ENCODE measurements at regions not wholly inside any gene's neighbourhood (a gene's known extent, or its start where the extent isn't known, plus 50 kb on each side); places are given as distances from the start of the nearest gene placed in this dataset.

DNA sequence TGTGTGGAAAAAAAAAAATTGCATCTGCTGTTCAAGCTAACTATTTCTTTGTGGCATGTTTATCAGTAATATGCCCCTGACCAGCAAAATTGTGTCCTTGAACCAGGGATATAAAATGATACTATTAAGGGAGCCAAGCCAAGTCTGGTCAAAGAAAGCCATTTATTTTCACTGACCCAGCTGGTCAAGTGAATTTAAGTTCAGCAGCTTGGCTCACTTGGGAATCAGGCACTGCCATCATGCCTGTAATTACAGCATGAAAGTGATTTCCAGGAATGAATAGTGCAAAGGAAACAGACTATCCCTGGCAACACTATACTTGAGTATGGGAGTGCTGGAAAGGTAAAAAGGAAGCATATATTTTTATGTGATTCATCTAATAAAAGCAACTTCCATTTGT is 934.6 kb upstream of the CDH8 start:
- TF ChIP-seq RFX5 (IDR thresholded peaks at IDR 0.05; ENCODE audit: low read depth, low read length): no peak
- TF ChIP-seq CTCF (IDR thresholded peaks at IDR 0.05 in 2 of 3, conservative IDR thresholded peaks at IDR 0.05 in 1 of 3; ENCODE audit: control insufficient read depth in 2 of 3, extremely low read depth in 1 of 3, insufficient read depth in 1 of 3, low read depth in 3 of 3, low read length in 3 of 3): no peak
- TF ChIP-seq NR2F1 (conservative IDR thresholded peaks at IDR 0.05): no peak
